G401.6 (cell line): ENCODE measurements at regions not wholly inside any gene's neighbourhood (a gene's known extent, or its start where the extent isn't known, plus 50 kb on each side); places are given as distances from the start of the nearest gene placed in this dataset.

Experiments used
- FAIRE-seq: peaks from 2 replicates; lab custom pipeline; 2012; peaks lifted over from hg19 to GRCh38; lab: Jason Lieb, UNC

DNA sequence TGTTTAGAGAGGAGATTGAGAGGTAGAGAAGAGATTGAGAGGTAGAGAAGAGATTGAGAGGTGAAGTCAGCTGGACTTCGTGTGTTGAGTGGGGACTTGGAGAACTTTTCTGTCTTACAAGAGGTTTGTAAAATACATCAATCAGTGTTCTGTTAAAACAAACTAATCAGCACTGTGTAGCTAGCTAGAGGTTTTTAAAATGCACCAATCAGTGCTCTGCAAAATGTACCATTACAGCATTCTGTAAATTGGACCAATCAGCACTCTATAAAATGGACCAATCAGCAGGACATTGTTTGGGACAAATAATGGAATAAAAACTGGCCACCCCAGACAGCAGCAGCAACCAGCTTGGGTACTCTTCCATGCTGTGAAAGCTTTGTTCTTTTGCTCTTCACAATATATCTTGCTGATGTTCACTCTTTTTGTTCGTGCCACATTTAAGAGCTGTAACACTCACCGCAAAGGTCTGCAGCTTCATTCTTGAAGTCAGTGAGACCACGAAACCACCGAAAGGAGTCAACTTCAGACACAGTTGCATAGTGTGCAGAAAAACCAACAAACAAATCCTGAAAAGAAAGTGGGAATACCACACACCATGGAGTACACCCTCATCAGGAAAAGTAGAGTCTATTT is 366.9 kb upstream of the HSFY2 start:
- no peak for FAIRE-seq

DNA sequence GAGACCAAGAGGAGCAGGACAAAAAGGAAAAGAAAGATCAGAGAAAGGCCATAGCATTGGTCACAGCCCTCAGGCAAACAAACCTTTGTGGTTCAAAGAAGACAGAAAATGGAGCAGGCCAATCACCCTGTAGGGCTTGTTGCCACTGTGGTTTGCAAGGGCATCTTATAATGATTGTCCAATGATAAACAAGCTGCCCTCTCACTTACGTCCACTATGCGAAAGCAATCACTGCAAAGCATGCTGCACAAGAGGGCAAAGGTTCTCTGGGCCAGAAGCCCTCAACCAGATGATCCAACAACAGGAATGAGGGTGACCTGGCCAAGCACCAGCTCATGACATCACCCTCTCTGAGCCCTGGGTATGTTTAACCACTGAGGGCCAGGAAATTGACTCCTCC is 360.9 kb upstream of the HSFY2 start:
- no peak for FAIRE-seq

DNA sequence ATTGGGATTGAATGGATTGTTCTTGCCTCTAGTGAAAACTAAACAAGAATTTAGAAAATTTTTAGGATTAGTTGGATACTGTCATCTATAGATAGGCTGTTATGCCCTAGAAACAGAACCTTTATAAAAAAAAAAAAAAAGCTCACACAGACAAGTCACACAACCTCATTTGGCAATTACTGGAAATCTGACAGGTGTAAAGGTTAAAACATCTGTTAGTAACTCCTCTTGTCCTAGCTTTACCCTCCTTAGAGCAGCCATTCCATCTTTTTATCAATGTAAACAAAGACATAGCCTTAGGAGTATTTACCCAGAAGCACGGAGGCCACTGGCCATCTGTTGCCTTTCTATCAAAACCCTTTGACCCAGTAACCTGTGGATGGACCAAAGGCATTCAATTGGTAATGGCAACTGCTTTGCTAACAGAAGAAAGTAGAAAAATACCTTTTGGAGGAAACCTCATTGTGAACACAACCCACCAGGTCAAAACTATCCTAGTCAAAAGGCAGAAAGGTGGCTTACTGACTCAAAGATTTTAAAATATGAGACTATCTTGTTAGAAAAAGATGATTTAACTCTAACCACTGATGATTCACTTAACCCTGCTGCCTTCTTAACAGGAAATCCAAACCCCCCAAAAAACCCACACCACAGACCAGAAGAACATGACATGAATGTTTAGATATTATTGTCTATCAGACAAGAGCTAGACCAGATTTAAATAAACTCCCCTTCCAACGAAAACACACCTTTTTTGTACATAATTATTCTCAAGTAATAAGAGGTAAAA is 357.2 kb upstream of the HSFY2 start:
- FAIRE-seq, result no peak

DNA sequence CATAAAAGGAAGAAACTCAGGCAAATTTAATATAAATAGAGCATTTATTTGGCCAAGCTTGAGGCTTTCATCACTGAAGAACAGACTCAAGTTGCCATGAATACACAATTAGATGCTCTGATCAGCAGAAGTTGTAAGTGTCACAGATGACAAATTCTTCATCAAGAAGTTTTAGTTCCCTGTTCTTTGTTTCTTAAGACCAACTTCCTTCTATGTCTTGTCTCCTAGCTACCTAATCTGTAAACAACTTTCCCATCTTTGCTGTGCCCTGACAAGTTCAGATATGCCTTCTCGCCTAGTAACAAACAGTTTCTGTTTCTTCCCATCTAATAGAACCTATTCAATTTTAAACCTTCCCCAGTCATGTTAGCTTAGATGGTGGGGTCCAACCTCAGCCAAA is 353.4 kb upstream of the HSFY2 start:
- FAIRE-seq, result no peak

DNA sequence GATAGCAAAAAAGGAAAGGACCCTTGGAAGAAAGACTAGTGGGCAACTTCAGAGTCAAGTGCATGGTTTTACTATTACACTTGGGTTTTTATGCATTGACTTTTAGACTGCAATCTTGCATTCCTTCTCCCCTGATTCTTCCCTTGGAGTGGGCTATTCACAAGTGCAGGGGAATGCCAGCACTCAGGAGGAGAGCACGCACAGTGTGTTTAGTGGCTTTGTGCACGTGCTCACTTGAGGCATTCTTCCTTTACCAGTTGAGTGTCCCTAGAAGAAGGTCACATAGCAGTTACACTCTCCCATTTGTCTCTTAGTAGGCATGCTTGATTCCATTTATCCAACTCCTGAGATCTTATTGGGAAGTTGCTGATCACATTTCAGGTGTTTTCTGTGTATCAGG is 351.1 kb upstream of the HSFY2 start:
- FAIRE-seq, result no peak

DNA sequence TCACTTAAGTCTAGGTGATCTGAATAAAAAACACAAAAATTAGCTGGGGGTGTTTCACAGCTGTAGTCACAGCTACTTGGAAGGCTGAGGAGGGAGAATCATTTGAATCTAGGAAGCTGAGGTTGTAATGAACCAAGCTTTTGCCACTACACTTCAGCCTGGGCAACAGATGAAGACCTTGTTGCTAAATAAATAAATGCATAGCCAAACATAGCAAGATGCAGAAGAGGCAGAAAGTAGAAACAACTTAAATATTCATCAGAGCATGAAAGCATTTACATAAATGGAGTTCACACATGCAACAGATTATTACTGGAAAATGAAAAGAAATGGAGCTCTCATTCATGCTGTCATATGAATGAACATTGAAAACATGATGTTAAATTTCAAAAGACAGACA is 348.9 kb upstream of the HSFY2 start:
- FAIRE-seq, result no peak

DNA sequence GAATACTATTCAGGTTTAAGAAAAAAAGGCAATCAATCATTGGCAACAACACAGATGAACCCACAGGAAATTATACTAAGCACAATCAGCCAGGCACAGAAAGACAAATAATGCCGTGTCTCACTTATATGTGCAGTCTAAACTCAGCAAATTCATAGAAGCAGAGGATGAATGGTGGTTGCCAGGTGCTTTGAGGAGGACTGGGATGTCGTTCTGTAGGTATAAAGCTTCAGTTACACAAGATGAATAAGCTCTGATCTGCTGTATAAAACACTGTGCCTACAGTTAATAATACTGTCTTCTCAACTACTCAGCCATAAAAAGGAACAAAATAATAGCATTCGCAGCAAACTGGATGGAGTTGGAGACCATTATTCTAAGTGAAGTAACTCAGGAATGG is 324.8 kb upstream of the HSFY2 start:
- FAIRE-seq, result no peak

DNA sequence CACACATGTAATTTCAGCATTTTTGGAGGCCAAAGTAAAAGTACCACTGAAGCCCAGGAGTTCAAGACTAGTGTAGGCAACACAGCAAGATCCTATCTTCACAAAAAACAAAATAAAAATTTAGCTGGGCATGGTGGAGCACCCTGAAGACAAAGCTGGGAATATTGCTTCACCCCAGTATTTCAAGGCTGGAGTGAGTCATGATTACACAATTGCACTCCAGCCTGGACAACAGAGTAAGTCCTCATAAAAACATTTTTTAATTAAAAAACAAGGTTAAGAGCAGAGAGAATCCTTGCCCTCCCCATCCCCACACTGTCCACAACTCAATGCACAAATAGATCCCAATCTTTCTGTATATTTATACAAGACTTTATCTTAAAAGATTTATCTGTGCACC is 321.9 kb upstream of the HSFY2 start:
- FAIRE-seq, result no peak

DNA sequence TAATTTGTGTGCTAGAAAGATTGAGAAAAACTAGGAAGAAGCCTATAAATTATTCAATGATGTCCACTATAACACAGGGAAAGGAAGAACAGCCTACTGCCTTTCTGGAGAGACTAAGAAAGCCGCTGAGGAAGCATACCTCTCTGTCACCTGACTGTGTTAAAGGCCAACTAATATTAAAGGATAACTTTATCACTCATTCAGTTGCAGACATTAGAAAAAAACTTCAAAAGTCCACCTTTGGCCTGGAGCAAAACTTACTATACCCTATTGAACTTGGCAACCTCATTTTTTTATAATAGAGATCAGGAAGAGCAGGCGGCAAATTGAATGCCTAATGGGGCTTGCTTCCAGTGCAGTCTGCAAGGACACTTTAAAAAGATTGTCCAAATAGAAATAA is 309.5 kb upstream of the HSFY2 start:
- FAIRE-seq, result no peak

DNA sequence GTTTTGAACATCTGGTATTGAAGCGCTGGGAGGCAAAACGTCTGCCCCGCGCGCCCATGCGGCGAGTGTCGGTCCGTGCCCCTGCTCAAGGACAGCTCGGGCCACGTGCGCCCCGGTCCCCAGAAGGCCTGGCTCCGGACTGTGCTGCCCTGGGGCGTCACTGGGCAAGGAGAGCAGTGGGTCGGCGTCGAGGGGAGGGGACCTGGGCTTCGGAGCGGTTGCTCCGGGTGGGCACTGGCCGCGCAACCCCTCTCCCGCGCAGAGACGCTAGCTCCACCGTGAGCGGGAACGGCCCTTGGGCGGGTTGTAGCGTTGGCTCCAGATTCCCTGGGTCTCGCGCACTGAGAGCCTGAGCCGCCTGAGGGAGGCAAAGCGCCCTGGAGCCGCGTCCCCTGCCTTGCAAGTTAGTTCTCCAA is 304.2 kb upstream of the HSFY2 start:
- no peak for FAIRE-seq

DNA sequence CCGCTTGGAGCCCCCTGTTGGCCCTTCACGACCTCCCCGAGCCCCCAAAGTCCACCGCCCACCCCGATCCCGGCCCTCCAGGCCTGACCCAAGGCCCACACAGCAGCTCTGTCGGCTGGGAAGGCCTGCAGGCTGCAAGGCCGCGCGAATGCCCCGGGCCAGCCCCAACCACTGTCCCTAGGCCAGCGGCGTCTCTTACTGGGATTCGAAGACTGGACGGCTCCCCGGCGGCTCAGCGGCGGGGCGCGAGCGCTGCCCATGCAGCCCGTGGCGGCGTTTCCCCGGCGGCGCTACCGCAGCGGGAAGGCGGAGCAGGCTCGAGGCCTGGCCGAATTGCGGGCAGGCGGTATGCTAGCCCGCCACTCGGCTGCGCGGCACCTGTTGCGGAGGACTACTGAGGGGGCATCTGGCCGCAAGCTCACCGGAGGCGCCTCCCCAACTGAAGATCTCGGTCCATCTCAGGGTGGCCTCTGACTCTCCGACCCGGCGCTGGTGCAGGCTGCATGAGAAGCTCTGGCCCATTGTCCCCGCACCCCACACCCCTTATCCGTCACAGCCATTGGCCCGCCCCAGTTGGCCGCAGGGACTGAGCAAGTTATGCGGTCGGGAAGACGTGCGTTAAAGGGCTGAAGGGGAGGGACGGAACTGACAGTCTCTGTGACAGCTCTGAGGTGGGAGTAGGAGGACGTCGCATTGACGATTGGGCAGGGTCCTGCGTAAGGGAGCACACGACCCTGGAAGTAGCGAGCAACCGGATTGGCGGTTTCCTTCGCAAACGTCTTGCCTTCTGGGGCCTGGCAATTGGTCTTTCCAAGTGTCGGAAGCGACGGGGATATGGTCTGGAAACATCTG is 303.5 kb upstream of the HSFY2 start:
- no peak for FAIRE-seq

DNA sequence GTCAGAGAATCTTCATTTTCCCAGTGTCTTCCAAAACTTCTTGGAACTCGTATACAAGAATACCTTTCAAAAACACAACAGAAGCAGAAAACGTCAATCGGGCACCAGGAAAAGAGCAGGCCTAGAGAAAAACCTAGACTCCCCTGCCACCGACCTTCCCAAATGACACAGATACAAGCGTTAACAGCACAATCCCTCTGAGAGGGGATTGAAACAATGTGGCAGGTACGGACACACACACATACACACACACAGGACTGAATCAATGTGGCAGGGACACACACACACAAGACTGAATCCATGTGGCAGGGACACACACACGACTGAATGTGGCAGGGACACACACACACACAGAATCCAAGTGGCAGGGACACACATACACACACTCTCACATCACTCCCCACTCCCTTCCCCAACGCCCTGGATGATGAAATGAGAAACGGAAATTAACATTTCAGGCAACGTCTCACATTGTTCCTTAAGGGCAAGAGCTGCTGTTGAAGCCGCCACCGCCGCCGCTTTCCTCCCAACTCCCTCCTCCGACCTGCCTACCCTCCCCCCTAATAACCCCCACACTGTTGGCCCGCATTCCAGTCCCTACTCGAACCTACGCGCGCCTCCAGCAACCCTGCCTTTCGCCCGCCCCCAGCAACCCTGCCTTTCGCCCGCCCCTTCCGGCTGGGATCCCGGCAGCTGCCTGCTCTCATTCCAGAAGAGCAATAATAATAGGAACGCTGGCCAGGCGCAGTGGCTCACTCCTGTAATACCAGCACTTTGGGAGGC is 302.1 kb upstream of the HSFY2 start:
- peak; percentile 91 for FAIRE-seq

DNA sequence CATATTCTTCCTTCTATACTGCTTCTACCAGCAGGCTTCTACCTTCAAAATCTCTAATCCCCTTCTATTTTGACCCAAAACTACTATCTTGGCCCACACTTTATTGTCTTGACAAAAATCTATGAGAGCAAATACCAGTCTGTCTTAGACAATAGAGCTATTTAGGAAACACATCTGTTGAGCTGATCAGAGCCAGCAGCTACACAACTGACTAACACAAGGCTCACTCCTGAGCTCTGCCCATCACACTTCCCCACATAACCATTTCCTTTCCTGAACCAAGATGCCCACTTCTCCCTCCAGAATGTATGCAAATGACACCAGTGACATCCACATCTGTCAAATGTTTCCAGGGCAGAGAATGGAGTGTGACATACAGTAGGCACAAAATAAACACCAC is 293.9 kb upstream of the HSFY2 start:
- FAIRE-seq, result no peak

DNA sequence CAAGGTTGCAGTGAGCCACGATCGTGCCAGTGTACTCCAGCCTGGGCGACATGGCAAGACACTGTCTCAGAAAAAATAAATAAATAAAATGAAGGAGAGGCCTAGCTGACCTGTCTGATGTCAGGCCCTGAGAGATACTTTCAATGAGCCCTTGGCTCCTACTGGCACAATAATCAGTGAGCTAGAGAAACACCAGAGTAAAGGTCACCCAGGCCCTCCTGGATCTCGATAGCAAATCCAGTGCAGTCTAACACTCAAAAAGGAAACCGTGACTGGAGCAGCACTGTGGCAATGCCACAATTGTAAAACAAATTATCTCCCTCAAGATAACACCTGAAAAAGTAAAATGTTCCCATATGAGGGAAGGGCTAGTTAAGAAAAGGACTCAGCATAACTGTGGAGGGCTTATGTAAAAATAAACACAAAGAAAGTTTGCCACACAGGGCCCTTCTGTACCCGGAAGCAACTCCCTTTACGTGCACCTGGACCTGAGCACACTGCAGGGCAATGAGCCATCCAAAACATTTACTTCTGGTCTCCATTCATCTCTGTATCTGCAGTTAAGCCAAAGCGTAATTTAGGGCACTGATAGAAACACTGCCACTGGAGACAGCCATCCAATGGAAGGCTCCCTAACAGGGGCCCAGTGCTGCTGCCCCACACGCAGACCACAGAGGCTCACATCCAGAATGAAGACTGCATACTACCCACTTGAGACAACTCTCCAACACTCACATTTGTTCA is 293.1 kb upstream of the HSFY2 start:
- no peak for FAIRE-seq

DNA sequence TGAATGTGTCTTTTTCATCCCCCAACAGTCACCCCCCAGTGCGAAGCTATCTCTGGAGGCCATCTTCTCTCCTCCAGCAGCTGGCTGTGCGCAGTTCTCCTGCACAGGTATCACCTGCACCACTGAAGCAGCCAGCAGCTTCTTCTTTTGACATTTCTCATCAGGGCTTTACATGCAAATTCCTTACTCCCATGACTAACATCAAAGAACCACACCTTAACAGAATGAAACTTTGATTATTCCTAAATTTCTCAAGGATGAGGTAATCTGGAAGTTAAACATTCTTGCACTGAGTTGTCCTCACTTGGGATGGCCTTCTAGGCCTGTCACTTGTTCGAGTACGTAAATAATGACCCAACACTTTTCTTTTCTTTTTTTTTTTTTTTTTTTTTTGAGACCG is 291.6 kb upstream of the HSFY2 start:
- FAIRE-seq, result no peak

DNA sequence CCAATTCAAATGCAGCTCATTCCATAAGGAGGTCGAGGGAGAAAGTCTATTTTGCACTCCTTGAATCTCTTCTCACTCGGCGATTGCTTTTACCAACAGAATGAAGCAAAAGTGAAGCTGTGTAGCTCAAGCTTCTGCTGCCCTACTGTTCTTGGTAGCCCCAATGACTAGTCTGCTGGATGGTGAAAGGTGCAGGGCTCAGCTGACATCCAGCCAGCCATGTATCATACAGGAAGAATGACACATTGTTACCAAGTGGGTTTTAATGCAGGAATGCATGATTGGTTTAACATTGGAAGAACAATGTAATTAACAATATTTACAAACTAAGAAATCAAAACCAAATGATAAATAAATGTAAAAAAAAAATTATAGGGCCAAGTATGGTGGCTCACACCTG is 286.2 kb upstream of the HSFY2 start:
- no peak for FAIRE-seq

DNA sequence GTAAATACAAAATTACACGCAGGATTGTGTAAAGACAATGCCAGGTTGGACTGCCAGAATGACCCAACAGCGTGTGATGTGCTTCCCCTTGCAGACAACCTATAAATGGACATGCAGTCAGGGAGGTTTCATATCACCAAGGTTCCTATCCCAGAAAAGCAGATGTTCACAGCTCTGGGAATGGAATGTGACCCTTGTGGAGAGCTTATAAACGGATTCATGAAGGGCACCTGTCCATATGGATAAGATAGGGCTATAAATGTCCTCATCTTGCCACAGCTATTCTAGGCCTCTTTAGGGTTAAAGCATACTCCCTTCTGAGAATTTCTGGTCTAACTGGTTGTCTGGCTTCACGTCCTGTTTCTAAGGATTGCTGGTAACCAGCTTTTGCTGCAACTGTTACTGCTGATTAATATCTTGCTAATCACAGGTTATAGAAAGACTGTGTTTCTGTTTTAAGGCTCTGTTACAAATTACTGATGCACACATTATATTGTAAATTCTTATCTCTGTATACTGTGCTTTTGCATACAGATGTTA is 285.4 kb upstream of the HSFY2 start:
- FAIRE-seq, result no peak

DNA sequence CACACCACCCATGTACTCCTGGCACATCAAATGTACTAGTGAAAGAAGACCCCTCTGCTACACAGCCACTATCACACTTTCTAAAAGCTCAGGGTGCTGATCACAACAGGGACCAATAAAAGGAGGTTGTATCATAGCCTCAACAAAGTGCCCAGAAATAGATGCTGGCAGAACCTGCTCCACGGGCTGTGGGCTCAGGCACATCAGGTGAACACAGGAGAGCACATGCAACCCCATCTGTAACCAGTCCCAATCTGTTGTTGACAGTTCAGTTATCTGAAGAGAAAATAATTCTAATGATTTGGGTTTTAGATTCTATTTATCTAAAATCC is 282.6 kb upstream of the HSFY2 start:
- FAIRE-seq, result no peak

DNA sequence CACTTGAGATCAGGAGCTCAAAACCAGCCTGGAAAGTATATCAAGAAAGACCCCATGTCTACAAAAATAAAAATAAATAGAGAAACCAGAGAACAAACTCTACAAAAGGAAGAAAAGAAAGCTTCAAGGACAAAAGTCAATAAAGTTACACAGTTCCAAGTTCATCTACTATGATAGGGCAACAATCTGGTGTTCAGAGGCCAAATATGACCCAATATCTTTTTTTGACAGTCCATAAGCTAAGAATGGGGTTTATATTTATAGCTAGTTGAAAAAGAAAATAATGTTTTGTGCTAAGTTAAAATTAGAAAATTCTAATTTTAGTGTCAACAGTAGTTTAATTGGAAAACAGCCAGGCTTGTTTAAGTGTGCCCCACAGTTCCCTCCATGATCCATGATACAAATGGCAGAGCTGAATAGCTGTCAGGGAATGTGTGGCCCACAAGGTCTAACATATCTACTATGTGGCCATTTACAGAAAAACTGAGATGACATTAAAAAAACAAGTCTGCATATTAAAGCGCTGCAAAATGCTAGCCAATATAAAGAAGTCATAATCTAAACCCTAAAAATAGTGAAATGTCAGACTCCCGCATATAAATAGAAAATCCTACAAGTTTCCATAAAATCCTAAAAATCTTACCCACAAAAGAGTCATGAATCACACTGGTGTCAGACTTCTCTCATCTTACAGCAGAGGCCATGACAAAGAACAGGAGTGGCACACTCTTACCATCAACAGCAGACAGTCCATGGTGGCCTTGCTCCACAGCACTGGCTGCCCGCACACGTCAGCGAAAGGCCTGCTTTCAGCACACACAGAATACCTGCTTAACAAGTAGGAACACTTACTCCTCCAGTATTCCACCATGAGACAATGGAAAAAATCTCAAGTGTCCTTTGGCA is 281.9 kb upstream of the HSFY2 start:
- FAIRE-seq, result no peak

DNA sequence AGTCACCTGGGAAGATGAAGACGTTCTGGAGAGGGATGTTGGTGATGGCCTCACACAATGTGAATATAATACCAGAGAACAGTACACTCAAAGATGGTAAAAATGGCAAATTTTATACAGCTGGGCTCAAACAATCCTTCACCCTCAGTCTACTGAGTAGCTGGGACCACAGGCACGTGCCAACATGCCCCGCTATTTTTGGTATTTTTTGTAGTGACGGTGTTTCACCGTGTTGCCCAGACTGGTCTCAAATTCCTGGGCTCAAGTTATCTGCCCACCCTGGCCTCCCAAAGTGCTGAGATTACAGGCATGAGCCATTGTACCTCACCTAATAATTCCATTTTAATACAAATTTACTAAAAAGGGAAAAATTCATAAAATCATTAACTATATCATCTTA is 280.3 kb upstream of the HSFY2 start:
- no peak for FAIRE-seq

DNA sequence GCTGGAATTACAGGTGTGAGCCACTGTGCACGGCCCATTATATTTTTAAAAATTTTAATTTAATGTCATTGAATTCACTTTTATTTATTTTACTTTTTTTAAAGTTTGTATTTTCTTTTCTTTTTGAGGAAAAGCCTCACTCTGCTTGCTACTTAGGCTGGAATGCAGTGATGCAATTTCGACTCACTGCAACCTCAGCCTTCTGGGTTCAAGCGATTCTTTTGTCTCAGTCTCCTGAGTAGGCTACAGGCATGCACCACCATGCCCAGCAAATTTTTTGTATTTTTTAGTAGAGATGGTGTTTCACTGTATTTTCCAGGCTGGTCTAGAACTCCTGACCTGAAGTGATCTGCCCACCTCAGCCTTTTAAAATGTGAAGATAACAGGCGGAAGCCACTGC is 277.5 kb upstream of the HSFY2 start:
- FAIRE-seq, result no peak
